Erythroblast (primary cell): ENCODE measurements at regions not wholly inside any gene's neighbourhood (a gene's known extent, or its start where the extent isn't known, plus 50 kb on each side); places are given as distances from the start of the nearest gene placed in this dataset.

ENCODE experiments used
- GATA1 ChIP-seq: IDR thresholded peaks from 2 replicates; pipeline ENCODE4 v1.6.1; 2011; ENCODE audit warnings: low read depth, mild to moderate bottlenecking, control low read depth, low read length, moderate library complexity
- POLR2A ChIP-seq: IDR thresholded peaks from 2 replicates; pipeline ENCODE4 v1.6.1; 2011; ENCODE audit warnings: mild to moderate bottlenecking, low read length

DNA sequence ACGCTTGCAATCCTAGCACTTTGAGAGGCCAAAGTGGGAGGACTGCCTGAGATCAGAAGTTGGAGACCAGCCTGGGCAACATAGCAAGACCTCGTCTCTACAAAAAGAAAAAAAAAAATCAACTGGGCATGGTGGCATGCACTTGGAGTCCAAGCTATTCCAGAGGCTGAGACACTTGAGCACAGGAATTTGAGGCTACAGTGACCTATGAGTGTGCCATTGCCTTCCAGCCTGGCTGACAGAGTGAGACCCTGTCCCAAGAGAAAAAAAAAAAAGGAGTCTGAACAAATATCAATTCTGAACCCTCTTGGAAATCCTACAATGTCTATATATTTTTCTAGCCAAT is 126.8 kb upstream of the NRP1 start:
- TF ChIP-seq POLR2A (no peak), GATA1 (no peak)
